ENCODE measurements at regions not wholly inside any gene's neighbourhood (a gene's known extent, or its start where the extent isn't known, plus 50 kb on each side); places are given as distances from the start of the nearest gene placed in this dataset.
"Not testable (repeated sequence)": the region's sequence is repeated elsewhere in the genome, so short reads cannot be mapped to it uniquely, and the experiment has no call there.

DNA sequence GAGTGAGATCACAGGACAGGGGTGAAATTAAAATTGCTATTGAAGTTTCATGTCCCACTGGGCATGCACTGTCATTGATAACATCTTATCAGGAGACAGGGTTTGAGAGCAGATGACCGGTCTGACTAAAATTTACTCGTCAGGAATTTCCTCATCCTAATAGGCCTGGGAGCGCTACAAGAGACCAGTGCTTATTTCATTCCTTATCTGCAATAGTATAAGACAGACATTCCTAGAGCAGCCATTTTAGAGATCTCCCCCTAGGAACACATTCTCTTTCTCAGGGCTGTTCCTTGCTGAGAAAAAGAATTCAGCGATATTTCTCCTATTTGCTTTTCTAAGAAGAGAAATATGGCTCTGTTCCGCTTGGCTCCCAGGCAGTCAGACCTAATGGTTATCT is 181.4 kb upstream of the ETV3 start:
- DNase-seq: no peak

DNA sequence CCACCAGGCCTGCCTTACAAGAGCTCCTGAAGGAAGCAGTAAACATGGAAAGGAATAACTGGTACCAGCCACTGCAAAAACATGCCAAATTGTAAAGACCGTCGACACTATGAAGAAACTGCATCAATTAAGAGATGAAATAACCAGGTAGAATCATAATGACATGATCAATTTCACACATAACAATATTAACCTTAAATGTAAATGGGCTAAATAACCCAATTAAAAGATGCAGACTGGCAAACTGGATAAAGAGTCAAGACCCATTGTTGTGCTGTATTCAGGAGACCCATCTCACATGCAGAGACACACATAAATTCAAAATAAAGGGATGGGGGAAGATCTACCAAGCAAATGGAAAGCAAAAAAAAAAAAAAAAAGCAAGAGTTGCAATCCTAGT is 179.0 kb upstream of the ETV3 start:
- not testable (repeated sequence) for DNase-seq

DNA sequence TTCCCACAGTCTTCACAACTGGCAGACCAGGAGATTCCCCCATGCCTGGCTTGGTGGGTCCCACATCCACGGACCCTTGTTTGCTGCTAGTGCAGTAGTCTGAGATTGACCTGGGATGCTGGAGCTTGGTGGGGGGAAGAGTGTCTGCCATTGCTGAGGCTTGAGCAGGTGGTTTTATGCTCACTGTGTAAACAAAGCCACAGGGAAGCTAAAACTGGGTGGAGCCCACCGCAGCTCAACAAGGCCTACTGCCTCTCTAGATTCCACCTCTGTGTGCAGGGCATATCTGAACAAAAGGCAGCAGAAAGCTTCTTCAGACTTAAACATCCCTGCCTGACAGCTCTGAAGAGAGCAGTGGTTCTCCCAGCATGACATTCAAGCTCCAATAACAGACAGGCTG is 177.3 kb upstream of the ETV3 start:
- no peak for DNase-seq

DNA sequence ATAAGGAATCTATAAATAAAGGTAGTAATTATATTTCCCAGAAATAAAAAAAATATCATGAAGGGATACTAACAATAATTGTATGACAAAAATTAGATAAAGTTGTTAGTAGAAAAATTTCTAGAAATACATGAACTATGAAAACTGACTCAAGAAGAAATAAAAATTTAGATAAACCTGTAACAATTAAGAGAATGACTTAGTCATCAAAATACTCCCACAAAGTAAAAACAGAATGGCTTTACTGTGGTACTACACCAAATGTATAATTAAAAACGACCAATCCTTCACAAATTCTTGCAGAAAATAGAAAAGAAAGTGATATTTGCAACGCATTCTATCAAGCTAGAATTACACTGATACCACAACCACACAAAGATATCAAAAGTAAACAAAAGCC is 176.2 kb upstream of the ETV3 start:
- no peak for DNase-seq

DNA sequence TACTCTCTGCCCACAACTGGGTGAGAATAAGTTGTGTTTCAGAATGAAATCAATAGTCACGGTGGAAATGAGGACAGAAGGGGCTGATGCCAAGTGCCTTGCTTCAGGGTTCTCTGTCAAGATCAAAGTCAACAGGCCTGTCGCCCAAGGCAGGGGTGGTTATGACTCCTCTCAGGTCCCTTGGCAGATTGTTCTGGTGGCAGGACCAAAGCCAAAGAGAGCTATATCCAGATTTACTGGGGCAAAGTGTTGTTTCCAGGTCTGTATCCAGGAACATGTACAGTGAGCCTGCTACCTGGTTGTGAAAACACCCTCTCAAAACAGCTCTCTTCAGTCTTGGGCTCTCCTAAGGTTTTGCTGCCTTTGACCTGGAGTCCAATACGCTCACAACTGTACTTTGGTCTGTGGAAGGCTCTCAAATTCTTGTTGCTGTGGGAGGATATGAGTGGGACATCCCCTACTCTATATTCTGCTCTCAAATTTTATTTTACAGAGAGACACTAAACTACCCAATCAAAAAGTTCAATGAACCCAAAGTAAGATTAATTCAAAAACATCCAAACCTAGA is 175.1 kb upstream of the ETV3 start:
- no peak for DNase-seq

DNA sequence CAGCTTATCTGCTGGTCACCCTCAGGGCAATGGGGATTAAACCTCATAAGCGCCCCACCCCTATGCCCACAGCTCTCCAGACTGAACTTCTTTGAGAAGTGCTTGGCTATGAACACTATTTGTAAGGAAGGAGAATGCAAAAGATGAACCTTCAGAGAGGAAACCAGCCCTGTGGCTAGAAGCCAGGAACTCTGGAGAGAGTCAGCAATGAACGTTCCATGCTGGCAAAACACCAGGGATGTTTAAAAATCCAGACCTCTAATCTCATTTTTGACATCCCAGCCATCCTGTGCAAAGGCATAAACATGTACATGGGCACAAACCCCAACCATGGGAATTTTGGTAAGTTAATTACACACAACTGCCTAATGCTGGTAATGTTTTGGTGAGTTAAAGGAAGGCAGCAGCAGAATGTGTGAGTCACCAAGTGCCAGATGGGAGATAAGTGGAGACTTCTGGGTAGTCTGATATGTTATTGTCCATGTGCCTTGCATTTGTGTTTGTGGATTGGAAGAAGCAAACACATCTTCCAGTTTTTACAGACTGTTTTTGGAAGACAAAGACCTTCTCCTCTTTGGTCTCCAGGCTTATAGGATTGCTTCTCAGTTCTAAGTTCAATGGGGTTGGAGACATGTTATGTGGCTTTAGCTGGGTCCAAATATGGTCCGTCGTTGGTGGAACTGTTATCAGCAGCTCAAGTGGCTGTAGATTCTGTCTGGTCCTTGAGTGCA is 174.1 kb upstream of the ETV3 start:
- peak; percentile 2 for DNase-seq

DNA sequence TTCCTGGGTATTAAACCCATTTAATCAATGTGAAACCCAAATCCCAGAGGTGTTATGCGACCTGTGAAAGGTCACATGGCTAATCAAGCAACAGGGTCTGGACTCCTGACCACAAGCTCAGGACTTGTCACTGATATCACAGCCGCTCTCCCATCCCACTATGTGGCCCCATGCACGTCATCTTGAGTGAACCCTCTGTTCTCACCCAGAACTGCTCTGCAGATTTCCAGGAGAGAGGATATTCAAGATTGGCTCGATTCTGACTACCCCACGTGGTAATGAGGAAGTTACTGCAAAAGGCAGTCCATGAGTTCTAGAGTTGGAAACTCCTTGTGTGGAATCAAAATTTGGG is 173.5 kb upstream of the ETV3 start:
- DNase-seq: no peak

DNA sequence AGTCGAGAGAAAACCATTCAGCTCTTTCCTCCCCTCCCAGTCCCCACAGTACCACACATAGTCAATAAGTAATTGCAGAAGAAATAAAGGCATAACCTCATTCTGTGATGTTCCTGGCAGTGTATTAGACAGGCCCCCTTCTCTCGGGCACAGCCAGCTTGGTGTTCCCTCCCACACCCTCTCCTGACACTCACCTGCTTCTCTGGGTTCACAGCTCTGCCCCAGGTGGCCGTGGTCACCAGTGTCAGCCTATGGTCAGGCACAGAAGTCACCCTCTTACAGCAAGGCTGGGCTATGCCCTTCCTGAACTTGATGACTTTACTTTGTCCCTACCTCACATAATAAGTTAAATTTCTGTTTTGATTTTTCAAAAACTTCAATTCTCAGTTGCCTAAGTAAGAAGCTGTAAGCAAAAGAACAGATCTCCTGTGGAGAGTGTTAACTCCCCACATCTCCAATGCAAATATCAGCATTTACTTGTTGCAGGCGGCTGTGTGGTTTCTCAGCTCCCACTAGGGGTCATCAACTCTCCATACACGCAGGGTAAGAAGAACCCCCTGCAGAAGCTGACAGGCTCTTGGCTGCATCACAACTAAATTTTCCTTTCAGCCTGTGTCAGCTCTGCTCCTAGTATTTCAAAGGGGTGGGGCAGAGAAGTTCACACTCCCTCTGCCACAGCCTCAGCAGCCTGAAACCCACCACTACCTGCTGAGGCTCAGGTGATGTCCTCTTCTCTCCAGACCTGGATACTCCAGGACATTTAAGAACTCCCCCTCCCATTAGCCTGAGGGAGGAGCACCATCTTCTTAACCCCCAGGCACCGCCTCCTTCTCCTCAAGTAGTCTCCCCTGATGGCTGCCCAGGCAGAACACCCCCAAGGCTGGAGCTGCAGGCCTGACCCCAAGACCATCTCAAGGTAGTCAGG is 172.9 kb upstream of the ETV3 start:
- peak; percentile 68 for DNase-seq

DNA sequence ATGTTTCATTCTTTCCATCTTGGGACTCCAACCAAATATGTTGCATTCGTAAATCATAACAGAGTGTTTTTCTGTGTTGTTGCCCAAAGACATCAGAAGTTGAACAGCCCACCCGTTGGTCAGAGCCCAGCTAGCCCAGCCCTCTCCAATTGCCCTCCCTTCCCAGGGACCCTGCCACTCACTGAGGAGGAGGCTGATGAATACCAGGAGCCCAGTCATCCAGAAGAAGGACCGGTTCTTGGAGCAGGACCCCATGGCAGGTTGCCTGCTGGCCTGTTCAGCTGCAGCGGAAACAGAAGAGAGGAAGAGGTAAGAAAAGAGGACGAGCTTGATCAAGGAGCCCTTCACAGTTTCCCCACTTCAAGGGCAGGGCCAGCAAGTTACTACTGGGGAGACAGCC is 172.2 kb upstream of the ETV3 start:
- DNase-seq: peak; percentile 60

DNA sequence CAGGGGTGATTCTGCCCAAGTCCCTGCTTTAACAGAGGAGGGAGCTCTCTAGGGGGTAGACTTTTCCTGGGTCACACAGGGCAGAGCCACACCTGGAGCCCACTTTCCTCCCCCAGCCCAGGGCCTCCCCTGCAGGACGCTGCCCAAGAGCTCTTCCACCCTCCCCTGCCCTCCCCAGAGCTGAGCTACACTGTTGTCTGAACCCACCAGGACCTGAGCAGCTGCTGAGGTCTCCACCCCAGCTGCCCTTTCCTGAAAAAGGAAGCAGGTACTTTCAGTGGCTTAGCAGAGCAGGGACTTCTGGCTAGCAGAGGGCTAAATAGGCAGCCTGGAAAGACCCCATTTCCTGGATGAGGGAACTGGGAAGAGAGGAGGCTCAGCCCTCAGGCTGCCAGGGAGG is 169.3 kb upstream of the ETV3 start:
- DNase-seq: no peak

DNA sequence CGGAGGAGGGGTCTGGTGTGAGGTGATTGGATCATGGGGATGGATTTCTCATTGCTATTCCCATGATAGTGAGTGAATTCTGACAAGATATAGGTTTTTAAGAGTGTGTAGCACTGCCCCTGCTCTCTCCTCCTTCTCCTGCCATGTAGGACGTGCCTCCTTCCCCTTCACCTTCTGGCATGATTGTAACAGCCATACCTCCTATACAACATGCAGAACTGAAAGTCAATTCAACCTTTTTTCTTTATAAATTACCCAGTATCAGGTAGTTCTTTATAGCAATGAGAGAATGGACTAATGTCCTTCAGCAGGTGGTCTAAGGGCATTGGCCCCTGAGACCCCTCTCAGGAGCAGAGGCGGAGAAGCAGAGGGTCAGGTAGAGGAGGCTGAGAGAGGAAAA is 168.7 kb upstream of the ETV3 start:
- DNase-seq: no peak

DNA sequence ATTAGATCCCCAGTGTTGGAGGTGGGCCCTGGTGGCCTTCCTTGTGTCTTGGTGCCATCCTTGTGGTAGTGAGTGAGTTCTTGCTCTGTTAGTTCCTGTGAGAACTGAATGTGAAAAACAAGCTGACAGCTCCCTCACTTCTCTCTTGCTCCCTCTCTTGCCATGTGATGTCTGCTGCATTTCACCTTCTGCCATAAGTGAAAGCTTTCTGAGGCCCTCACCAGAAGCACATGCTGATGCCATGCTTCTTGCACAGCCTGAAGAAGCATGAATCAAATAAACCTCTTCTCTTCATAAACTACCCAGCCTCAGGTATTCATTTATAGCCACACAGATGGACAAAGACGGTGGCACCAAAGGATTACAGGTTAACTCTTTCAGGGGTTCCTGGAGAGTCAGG is 166.1 kb upstream of the ETV3 start:
- DNase-seq: no peak

DNA sequence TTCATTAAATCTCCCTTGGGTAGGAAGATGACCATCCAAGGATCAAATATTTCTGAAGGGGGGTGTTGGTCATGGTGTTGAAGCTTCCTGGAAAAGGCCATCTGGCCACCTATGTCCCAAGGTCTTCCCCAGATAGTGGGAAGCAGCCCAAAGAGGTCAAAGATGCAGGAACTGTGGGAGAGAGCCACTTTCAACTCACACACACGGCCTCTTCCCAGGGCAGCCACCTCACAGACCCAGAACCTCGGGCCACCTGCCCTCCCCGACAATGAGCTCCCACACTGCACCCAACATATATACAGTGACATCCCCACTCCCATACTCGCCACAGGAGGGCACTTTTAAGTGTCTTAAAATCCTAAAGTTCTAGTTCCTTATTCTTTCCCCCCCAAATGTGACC is 164.5 kb upstream of the ETV3 start:
- no peak for DNase-seq

DNA sequence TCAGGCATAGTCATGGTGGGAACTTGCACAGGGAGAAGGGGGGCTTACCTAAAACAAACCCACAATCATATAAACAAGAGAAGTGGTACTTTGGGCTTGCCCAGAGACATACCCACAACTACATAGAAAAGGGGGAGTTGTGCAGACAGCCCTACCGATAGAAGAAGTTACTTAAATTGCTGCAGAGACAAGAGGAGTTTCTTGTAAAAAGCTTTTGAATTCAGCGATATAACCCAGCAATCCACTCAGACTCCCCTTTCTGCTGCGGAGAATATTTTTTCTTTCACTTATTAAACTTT is 164.0 kb upstream of the ETV3 start:
- DNase-seq: no peak

DNA sequence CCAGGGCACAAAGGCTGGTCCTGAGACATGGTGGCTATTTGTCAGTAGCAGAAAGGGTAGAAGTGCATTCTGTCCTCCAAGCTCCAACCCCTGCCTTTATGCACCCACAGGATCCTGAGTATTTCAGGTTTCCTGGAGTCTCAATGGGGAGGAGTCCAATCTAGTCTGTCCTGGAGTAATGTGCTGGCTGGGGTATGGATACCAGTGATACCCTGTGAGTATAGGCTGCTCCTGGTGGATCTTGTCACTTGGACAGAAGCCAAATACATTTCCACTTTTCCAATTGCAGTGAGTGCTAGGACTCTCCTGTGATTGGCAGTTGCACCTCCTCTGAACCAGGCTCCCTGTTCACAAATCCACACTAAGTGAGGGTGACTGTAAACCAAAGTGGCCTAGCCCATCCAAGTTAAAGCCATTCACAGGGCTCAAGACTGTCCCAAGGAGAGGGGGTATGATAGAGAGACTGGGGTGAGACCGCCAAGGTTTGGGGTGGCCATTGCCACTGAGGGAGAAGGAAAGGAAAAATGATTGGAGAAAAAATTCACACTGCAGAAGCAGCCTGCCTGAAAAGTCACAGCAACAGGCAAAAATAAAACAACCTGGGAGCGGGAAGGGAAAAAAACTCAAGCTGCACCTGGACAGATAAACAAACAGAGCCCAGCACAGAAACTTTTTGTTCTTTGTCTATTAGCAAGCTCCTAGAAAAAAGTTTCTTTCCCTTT is 163.4 kb upstream of the ETV3 start:
- DNase-seq: no peak

DNA sequence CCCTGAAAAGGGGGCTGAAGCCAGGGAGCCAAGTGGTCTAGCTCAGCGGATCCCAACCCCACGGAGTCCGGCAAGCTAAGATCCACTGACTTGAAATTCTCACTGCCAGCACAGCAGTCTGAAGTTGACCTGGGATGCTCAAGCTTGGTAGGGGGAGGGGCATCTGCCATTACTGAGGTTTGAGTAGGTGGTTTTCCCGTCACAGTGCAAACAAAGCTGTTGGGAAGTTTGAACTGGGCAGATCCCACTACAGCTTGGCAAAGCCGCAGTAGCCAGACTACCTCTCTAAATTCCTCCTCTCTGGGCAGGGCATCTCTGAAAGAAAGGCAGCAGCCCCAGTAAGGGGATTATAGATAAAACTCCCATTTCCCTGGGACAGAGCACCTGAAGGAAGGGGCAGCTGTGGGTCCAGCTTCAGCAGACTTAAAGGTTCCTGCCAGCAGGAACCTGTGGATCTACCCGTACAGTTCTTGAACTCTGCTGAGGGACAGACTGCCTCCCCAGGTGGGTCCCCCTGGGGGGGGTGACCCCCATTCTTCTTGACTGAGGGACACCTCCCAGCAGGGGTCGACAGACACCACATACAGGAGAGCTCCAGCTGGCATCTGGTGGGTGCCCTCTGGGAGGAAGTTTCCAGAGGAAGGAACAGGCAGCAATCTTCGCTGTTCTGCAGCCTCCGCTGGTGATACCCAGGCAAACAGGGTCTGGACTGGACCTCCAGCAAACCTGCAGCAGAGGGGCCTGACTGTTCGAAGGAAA is 156.4 kb upstream of the ETV3 start:
- DNase-seq: not testable (repeated sequence)

DNA sequence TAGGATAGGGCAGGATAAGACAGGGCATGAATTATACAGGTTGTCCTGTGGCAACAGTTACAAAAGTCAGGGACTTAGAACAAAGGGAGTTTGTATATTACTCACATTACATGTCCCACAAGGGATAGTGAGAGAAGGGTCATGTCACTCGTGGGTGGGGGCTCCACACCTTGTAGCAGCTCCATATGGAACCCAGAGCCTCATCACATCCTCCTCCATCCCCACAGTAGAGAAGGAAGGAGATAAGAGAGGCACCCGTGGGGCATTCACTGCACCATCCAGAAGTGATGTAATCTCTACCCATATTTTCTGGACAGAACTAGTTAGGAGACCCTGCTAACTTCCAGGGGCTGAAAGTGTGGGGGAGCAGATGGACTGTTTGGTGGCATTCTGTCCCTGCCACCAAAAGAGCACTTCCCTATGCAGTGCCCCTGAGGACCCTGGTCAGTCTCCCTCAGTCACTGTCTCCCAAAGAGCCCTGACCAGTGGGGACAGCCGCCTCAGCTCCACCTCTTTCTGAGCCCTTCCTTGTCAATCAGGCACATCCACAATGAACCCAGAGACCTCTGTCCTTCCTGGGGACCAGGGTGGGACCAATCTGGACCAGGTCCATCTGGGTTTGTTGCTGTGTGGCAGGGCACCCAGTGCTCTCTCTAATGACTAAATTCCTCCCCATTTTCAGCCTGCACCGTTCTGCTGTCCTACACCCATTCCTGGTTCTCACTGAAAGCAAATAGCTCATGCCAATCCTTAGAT is 154.8 kb upstream of the ETV3 start:
- DNase-seq: no peak

DNA sequence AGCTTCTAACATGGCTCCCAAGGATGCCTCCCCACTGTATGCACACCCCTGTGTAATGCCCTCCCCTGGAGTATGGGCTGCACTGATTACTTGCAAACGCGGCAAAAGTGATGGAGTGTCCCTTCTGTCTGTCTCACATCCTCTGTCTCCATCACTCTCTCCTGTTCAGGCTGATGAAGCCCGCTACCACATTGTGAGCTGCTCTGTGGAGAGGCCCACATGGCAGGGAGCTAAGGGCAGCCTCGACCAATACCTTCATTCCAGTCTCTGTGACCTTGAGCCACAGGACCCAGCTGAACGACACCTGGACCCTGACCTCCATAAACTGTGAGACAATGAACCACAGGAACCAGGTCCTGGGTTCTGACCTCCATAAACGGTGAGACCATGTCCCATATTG is 154.1 kb upstream of the ETV3 start:
- DNase-seq: no peak

DNA sequence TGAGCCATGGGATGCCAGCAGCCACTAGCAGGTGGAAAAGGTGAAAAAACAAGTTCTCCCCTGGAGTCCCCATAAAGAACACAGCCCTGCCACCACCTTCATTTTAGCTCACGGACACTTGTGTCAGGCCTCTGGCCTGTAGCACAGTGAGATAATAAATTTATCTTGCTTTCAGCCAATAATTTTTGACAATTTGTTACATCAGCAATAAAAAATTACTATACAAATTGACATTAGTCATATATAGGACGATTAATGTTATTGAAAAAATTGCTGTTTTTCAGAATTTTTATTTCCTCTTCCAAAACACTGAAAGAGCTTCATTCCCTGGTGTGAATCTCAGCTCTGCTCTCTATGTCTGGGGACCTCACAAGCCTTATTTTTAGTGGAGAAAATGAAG is 152.9 kb upstream of the ETV3 start:
- DNase-seq: no peak

DNA sequence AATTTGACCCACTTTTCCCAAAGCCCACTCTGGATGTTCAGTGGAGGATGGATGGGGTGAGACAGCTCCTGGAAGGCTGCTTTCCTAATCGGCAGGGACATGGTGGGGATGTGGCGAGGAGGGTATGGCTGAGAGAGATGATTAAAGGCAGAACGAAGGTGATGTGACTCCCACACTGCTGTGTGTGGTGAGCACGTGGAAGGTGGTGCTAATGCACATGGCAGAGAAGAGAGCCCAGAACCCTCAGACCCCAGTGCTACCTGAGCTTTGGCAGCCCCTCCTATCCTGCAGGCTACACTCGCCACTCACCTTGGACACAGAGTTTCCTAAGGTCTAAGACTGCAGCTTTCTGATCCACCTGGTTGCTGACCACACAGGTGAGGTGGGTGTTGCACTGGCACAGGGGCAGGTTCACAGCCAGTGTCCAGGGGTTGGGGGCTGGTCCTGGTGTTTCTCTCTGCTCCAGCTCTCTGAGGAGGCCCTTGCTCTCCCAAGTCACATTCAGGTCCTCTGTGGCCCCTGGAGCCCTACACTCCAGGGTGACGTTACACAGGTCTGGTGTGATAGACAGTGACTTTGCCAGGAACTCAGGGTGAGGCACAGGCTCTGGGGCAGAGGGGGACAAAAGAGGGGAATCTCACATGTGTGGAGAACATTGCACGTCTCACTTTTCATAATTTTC is 151.4 kb upstream of the ETV3 start:
- no peak for DNase-seq

DNA sequence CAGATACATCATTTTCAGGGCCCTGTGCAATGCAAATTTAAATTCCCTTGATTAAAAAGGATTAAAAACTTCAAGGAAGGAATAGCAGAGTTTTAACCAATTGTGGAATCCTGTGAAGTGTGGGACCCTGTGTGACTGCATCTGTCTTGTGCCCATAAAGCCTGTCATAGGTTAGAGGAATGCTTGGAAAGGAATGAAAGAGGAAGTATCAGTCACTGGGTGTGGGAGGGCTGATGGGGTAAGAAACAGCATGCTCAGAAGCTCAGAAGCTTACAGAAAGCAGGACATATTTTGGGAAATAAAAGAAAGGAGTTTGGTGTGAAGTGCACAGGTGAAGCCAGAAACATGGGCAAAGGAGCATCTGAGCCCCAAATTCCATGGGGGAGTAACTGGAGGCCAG is 150.8 kb upstream of the ETV3 start:
- no peak for DNase-seq

DNA sequence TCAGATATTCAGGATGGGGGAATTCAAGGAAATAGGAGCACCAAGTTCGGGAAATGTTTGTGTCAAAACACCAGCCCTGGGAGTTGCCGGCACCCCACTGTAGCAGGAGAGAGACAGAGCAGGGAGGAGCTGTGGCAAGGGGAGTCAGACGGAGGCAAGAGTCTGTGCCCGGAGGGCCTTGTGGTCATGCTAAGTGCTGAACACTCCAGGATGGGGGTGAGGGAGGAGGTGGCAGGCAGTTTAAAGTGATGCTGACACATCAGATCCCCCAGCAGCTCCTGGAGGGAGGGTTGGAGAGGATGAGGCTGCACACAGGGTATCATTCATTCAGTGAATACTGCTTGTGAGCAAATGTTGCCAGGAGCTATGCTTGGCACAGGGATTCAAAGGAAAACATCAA is 150.3 kb upstream of the ETV3 start:
- DNase-seq: no peak

Data from eye (tissue), 1 donor.